CD4-positive, alpha-beta memory T cell (primary cell): ENCODE measurements at regions not wholly inside any gene's neighbourhood (a gene's known extent, or its start where the extent isn't known, plus 50 kb on each side); places are given as distances from the start of the nearest gene placed in this dataset.
A peak's percentile ranks its signal among the peaks of the same experiment; 100 is the strongest.

ENCODE experiments used
- CTCF ChIA-PET: fragments of 350-600 bp; sonication (Branson Sonifier 250); formaldehyde crosslinking; loops from one replicate; lab custom pipeline; 2021; ENCODE audit warnings: inconsistent platforms; ENCODE audit not compliant: partially characterized antibody; lab: Charles Lee
- POLR2A ChIA-PET: fragments of 350-600 bp; sonication (Branson Sonifier 250); formaldehyde crosslinking; loops from one replicate; lab custom pipeline; 2021; ENCODE audit not compliant: partially characterized antibody; lab: Charles Lee
- DNase-seq, 5 donors: peaks; one replicate each; pipeline versions ENCODE4 v3.0.0 to v3.0.0-alpha.2; 2020 to 2022; ENCODE audit warnings: mixed read lengths in 1 of 5
- H3K27ac ChIP-seq: one replicate; pipeline ENCODE4 v1.7.0; 2013; ENCODE audit warnings: low read depth, low read length
- H3K27me3 ChIP-seq: 2 replicates; pipeline ENCODE4 v1.7.0; 2013; ENCODE audit warnings: mild to moderate bottlenecking, low read length, moderate library complexity; ENCODE audit not compliant: insufficient read depth
- H3K36me3 ChIP-seq: 2 replicates; pipeline ENCODE4 v1.7.0; 2013; ENCODE audit warnings: mild to moderate bottlenecking, low read length, moderate library complexity; ENCODE audit not compliant: insufficient read depth
- H3K4me1 ChIP-seq: 2 replicates; pipeline ENCODE4 v1.7.0; 2013; ENCODE audit warnings: mild to moderate bottlenecking, low read length, moderate library complexity; ENCODE audit not compliant: insufficient read depth
- H3K4me3 ChIP-seq, 2 donors: one replicate each; pipeline ENCODE4 v1.7.0; 2013; ENCODE audit warnings: low read length in 2 of 2, mild to moderate bottlenecking in 1 of 2
- H3K9me3 ChIP-seq, 2 donors: one replicate each; pipeline ENCODE4 v1.7.0; 2013; ENCODE audit warnings: low read length in 2 of 2, control low read depth in 1 of 2; ENCODE audit not compliant: control insufficient read depth in 1 of 2
- H3K27ac Mint-ChIP-seq, 7 donors: one replicate each; pipeline ENCODE4 v1.8.0; 2020 to 2021; ENCODE audit warnings: mixed read lengths in 7 of 7, mild to moderate bottlenecking in 6 of 7, inconsistent platforms in 3 of 7, moderate library complexity in 3 of 7
- H3K27me3 Mint-ChIP-seq, 2 donors: one replicate each; pipeline ENCODE4 v1.8.0; 2020 to 2021; ENCODE audit warnings: mixed read lengths in 2 of 2
- H3K36me3 Mint-ChIP-seq, 2 donors: one replicate each; pipeline ENCODE4 v1.8.0; 2020 to 2021; ENCODE audit warnings: mixed read lengths in 2 of 2, inconsistent platforms in 1 of 2, mild to moderate bottlenecking in 1 of 2
- H3K4me1 Mint-ChIP-seq, 4 donors: one replicate each; pipeline ENCODE4 v1.8.0; 2020 to 2021; ENCODE audit warnings: mixed read lengths in 4 of 4, mild to moderate bottlenecking in 1 of 4
- H3K4me3 Mint-ChIP-seq, 8 donors: one replicate each; pipeline ENCODE4 v1.8.0; 2020 to 2021; ENCODE audit warnings: mixed read lengths in 8 of 8, mild to moderate bottlenecking in 7 of 8, moderate library complexity in 6 of 8, inconsistent platforms in 3 of 8
- H3K9me3 Mint-ChIP-seq, 8 donors: one replicate each; pipeline ENCODE4 v1.8.0; 2020 to 2021; ENCODE audit warnings: mixed read lengths in 8 of 8, mild to moderate bottlenecking in 5 of 8, inconsistent platforms in 3 of 8, moderate library complexity in 1 of 8
- intact Hi-C: fragments of 100-400 bp; cut with micrococcal nuclease; formaldehyde crosslinking; loops from one replicate; pipeline ENCODE4 v1.15.1; 2023

- peak; percentile 20 to 76 (median 24) for DNase-seq
- Mint-ChIP-seq H3K9me3 (peaks cover 0 to 4% (median 0%) of the 10 kb centered on the region in 8 donors), H3K36me3 (no peaks in the 10 kb centered on the region), H3K27me3 (peaks cover 0 to 6% of the 10 kb centered on the region in 2 donors), H3K4me3 (no peak overlapping the region), H3K27ac (peak overlapping the region in 1 of 7 donors; percentile 79), H3K4me1 (no peaks in the 10 kb centered on the region)
- no peaks in the 10 kb centered on the region for H3K27me3 ChIP-seq
- CTCF ChIA-PET: no interaction called here
- no peak overlapping the region for H3K27ac ChIP-seq
- POLR2A ChIA-PET: no interaction called here
- no peaks in the 10 kb centered on the region for H3K4me1 ChIP-seq
- no peak overlapping the region for H3K4me3 ChIP-seq
- H3K9me3 ChIP-seq: no peaks in the 10 kb centered on the region
- no peaks in the 10 kb centered on the region for H3K36me3 ChIP-seq
- intact Hi-C loops: no loop called here
These were observed 663.7 kb upstream of the B3GAT1 start for GRCh38 chr11:135075740-135076139.

DNA sequence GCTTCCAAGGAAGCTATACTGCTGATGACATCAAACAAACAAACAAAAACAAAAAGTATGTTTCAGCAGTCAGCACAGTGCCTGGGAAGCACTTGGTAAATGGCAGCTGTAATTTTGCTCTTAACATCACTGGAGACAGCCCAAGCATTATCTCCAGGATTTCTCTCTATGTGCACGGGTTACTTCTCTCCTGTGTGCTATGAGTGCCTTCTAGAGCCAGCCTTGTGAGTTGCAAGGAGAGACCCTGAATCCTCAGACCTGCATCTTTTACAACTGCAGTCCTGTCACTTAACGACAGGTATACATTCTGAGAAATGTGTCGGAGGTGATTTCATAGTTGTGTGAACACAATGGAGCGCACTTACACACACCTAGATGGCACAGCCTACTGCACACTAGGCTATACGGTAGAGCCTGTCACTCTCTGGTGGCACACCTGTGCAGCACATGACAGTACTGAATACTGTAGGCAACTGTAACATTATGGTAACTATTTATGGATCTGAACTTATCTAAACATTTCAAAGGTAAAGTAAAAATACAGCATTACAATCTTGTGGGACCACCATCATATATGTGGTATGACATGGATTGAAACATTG, 662.5 kb upstream of the B3GAT1 start:
- H3K4me1 Mint-ChIP-seq: no peaks in the 10 kb centered on the region
- CTCF ChIA-PET: no interaction called here
- H3K4me1 ChIP-seq: no peaks in the 10 kb centered on the region
- intact Hi-C loops: no loop called here
- peak overlapping the region in 1 of 7 donors; percentile 29 for H3K27ac Mint-ChIP-seq
- no peaks in the 10 kb centered on the region for H3K9me3 ChIP-seq
- no peak overlapping the region for H3K27ac ChIP-seq
- no peaks in the 10 kb centered on the region for H3K27me3 ChIP-seq
- DNase-seq: no peak
- no peak overlapping the region for H3K4me3 Mint-ChIP-seq
- H3K36me3 ChIP-seq: no peaks in the 10 kb centered on the region
- no peak overlapping the region for H3K4me3 ChIP-seq
- peaks cover 2 to 10% of the 10 kb centered on the region in 2 donors for H3K27me3 Mint-ChIP-seq
- H3K9me3 Mint-ChIP-seq: peaks cover 0 to 4% (median 0%) of the 10 kb centered on the region in 8 donors
- no peaks in the 10 kb centered on the region for H3K36me3 Mint-ChIP-seq
- POLR2A ChIA-PET: no interaction called here

DNA sequence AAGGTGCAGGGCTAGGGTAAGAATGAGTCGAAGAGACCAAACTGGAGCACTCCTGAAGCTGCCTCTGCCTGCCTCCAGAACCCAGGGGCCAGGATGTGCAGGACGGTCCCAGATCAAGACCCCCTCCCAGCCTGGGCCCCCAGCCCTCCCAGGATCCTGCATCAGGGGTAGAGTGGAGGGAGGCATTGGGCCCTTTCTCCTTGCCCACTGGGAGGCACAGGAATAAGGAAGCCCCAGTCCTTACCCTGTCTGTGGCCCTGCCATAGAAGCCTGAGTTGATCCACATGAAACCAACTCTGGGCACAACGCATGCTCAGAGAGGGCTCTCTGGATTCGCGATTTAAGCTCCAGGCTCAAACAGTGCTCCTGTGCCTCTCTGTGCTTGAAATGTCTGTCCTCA, 661.8 kb upstream of the B3GAT1 start:
- H3K9me3 ChIP-seq: no peaks in the 10 kb centered on the region
- POLR2A ChIA-PET: no interaction called here
- H3K36me3 ChIP-seq: no peaks in the 10 kb centered on the region
- no peaks in the 10 kb centered on the region for H3K4me1 Mint-ChIP-seq
- H3K27me3 ChIP-seq: no peaks in the 10 kb centered on the region
- H3K4me3 ChIP-seq: no peak overlapping the region
- CTCF ChIA-PET: no interaction called here
- H3K9me3 Mint-ChIP-seq: peaks cover 0 to 4% (median 0%) of the 10 kb centered on the region in 8 donors
- no peaks in the 10 kb centered on the region for H3K4me1 ChIP-seq
- intact Hi-C loops: no loop called here
- H3K4me3 Mint-ChIP-seq: no peak overlapping the region
- H3K27ac ChIP-seq: no peak overlapping the region
- peaks cover 2 to 14% of the 10 kb centered on the region in 2 donors for H3K27me3 Mint-ChIP-seq
- no peaks in the 10 kb centered on the region for H3K36me3 Mint-ChIP-seq
- DNase-seq: no peak
- no peak overlapping the region for H3K27ac Mint-ChIP-seq

DNA sequence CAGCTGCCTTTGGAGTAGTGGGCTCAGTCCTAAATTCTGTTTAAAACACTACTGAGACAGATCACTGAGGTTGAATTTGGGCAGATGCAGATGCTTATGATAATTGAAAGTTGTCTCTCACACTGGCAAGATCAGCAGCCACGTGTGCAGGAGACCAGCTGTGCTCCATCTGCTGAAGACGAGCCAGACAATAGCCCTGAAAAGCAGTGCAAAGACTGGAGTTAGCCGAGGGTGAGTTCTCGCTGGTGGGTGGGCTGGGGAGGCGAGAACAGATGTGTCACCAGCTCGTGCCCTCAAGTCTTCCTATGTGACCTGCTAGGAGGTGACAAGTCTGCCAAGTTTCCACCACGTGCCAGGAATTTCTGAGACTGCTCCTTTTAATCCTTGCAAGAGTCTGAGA, 661.3 kb upstream of the B3GAT1 start:
- ChIA-PET CTCF (no interaction called here), POLR2A (no interaction called here)
- Mint-ChIP-seq H3K36me3 (no peaks in the 10 kb centered on the region), H3K4me1 (no peaks in the 10 kb centered on the region), H3K27ac (no peak overlapping the region), H3K27me3 (peaks cover 2 to 14% of the 10 kb centered on the region in 2 donors), H3K9me3 (peaks cover 0 to 4% (median 0%) of the 10 kb centered on the region in 8 donors), H3K4me3 (no peak overlapping the region)
- Histone ChIP-seq H3K4me3 (no peak overlapping the region), H3K36me3 (no peaks in the 10 kb centered on the region), H3K9me3 (no peaks in the 10 kb centered on the region), H3K27ac (no peak overlapping the region), H3K27me3 (no peaks in the 10 kb centered on the region), H3K4me1 (no peaks in the 10 kb centered on the region)
- no peak for DNase-seq
- intact Hi-C loops: no loop called here

DNA sequence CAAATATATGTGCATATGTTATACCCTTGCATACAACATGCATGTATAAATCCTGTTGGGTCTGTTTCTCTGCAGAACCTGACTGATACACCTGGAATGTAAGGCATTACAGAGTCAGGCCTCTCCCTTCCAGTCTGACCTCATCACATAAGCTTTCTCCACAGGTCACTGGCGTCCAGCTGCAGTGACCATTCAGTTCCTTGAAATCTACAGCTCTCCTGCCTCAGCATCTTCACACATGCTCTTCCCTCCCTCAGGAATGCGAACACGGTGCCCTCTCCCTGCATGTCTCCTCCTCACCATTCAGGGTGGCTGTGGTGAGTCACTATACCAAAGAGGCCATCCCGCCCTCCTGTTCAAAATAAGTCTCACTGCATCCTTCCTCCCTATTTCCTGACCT, 657.8 kb upstream of the B3GAT1 start:
- H3K4me1 ChIP-seq: no peaks in the 10 kb centered on the region
- Mint-ChIP-seq H3K4me1 (no peaks in the 10 kb centered on the region), H3K27ac (no peak overlapping the region), H3K4me3 (no peak overlapping the region), H3K9me3 (peaks cover 0 to 9% (median 0%) of the 10 kb centered on the region in 8 donors), H3K36me3 (no peaks in the 10 kb centered on the region), H3K27me3 (peaks cover 7 to 16% of the 10 kb centered on the region in 2 donors)
- ChIA-PET POLR2A (no interaction called here), CTCF (no interaction called here)
- H3K9me3 ChIP-seq: no peaks in the 10 kb centered on the region
- no peak overlapping the region for H3K4me3 ChIP-seq
- no peak for DNase-seq
- H3K36me3 ChIP-seq: no peaks in the 10 kb centered on the region
- intact Hi-C loops: no loop called here
- no peak overlapping the region for H3K27ac ChIP-seq
- no peaks in the 10 kb centered on the region for H3K27me3 ChIP-seq

DNA sequence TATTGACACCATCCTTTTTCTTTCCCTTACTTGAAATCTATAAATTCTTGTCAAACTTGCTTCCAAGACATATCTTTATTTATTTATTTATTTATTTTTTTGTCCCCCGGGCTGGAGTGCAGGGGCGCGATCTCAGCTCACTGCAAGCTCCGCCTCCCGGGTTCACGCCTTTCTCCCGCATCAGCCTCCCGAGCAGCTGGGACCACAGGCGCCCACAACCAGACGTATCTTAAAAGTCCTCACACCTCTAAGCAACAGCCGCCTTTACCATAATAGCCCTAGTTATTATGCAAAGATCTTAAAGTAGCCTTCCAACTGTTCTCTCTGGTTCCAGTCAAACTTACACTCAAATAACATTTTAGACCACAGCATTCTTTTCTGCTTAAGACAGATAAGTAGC, 657.0 kb upstream of the B3GAT1 start:
- Mint-ChIP-seq H3K27me3 (peaks cover 7 to 16% of the 10 kb centered on the region in 2 donors), H3K27ac (no peak overlapping the region)
- CTCF ChIA-PET: no interaction called here

GRCh38 chr11:135062994-135063393, 651.0 kb upstream of the B3GAT1 start:
- Histone ChIP-seq H3K4me3 (no peak overlapping the region), H3K27me3 (no peaks in the 10 kb centered on the region), H3K4me1 (no peaks in the 10 kb centered on the region), H3K27ac (no peak overlapping the region), H3K36me3 (no peaks in the 10 kb centered on the region), H3K9me3 (peaks cover 0 to 10% of the 10 kb centered on the region in 2 donors)
- Mint-ChIP-seq H3K27me3 (peaks cover 5 to 8% of the 10 kb centered on the region in 2 donors), H3K4me1 (no peaks in the 10 kb centered on the region), H3K27ac (no peak overlapping the region), H3K4me3 (no peak overlapping the region), H3K9me3 (peaks cover 6 to 37% (median 31%) of the 10 kb centered on the region in 8 donors), H3K36me3 (peaks cover 3 to 5% of the 10 kb centered on the region in 2 donors)
- ChIA-PET CTCF (no interaction called here), POLR2A (no interaction called here)
- DNase-seq: no peak
- intact Hi-C loops: no loop called here

More for the DNA sequence above, 657.0 kb upstream of the B3GAT1 start:
- no peaks in the 10 kb centered on the region for H3K4me1 ChIP-seq
- intact Hi-C loops: no loop called here
- H3K4me3 ChIP-seq: no peak overlapping the region
- Mint-ChIP-seq H3K36me3 (no peaks in the 10 kb centered on the region), H3K4me1 (no peaks in the 10 kb centered on the region), H3K9me3 (peaks cover 0 to 11% (median 1%) of the 10 kb centered on the region in 8 donors), H3K4me3 (no peak overlapping the region)
- no peaks in the 10 kb centered on the region for H3K36me3 ChIP-seq
- POLR2A ChIA-PET: no interaction called here
- H3K27ac ChIP-seq: no peak overlapping the region
- H3K27me3 ChIP-seq: no peaks in the 10 kb centered on the region
- no peaks in the 10 kb centered on the region for H3K9me3 ChIP-seq
- no peak for DNase-seq
